Right hindlimb (tissue), 1 donor: ENCODE measurements at regions not wholly inside any gene's neighbourhood (a gene's known extent, or its start where the extent isn't known, plus 50 kb on each side); places are given as distances from the start of the nearest gene placed in this dataset.

Source experiments
- DNase-seq: peaks from one replicate; pipeline ENCODE4 v3.0.0-alpha.2; 2018

- DNase-seq, result no peak
These were observed 194.4 kb downstream of the TMX3 start for GRCh38 chr18:68520406-68521075.

GRCh38 chr18:68519336-68519735 lies 195.6 kb downstream of the TMX3 start:
- no peak for DNase-seq

GRCh38 chr18:68509902-68510301 lies 205.0 kb downstream of the TMX3 start:
- no peak for DNase-seq

GRCh38 chr18:68507781-68508180 lies 207.1 kb downstream of the TMX3 start:
- DNase-seq, result no peak

GRCh38 chr18:68505178-68505574 lies 209.7 kb downstream of the TMX3 start:
- no peak for DNase-seq

- no peak for DNase-seq
These were observed 210.3 kb downstream of the TMX3 start for GRCh38 chr18:68504441-68505177.

- DNase-seq, result no peak
These were observed 214.4 kb downstream of the TMX3 start for GRCh38 chr18:68500556-68500955.

GRCh38 chr18:68499141-68499540 lies 215.8 kb downstream of the TMX3 start:
- DNase-seq, result no peak

GRCh38 chr18:68498636-68499035 lies 216.3 kb downstream of the TMX3 start:
- DNase-seq, result no peak

- no peak for DNase-seq
These were observed 216.7 kb downstream of the TMX3 start for GRCh38 chr18:68498185-68498584.

- DNase-seq, result peak; percentile 41
These were observed 219.9 kb downstream of the TMX3 start for GRCh38 chr18:68494802-68495581.

- no peak for DNase-seq
These were observed 225.7 kb downstream of the TMX3 start for GRCh38 chr18:68489013-68489792.

GRCh38 chr18:68484241-68484640 lies 230.7 kb downstream of the TMX3 start:
- DNase-seq, result no peak

GRCh38 chr18:68482815-68483214 lies 232.1 kb downstream of the TMX3 start:
- no peak for DNase-seq

- no peak for DNase-seq
These were observed 234.7 kb downstream of the TMX3 start for GRCh38 chr18:68480196-68480595.

GRCh38 chr18:68478246-68478645 lies 236.7 kb downstream of the TMX3 start:
- DNase-seq, result no peak

- DNase-seq, result no peak
These were observed 239.0 kb downstream of the TMX3 start for GRCh38 chr18:68475883-68476282.

- DNase-seq, result no peak
These were observed 242.1 kb downstream of the TMX3 start for GRCh38 chr18:68472701-68473295.

- DNase-seq, result no peak
These were observed 245.8 kb downstream of the TMX3 start for GRCh38 chr18:68469049-68469625.

GRCh38 chr18:68467957-68468356 lies 247.0 kb downstream of the TMX3 start:
- DNase-seq, result no peak

- DNase-seq, result no peak
These were observed 247.6 kb downstream of the TMX3 start for GRCh38 chr18:68467329-68467728.

GRCh38 chr18:68466672-68467071 lies 248.2 kb downstream of the TMX3 start:
- DNase-seq, result no peak
